Osteoblast (primary cell): ENCODE measurements at regions not wholly inside any gene's neighbourhood (a gene's known extent, or its start where the extent isn't known, plus 50 kb on each side); places are given as distances from the start of the nearest gene placed in this dataset.

ENCODE experiments used
- DNase-seq: peaks from one replicate; pipeline ENCODE4 v3.0.0; 2011; ENCODE audit warnings: low spot score, mixed read lengths; ENCODE audit not compliant: insufficient read length; ENCODE audit errors: missing footprints
- H2AFZ ChIP-seq: 2 replicates; pipeline ENCODE4 v1.6.0; 2011; ENCODE audit warnings: mild to moderate bottlenecking, low read length
- H3K27ac ChIP-seq: 2 replicates; pipeline ENCODE4 v1.5.1; 2011; ENCODE audit warnings: mild to moderate bottlenecking, low read depth, low read length, moderate library complexity
- H3K27me3 ChIP-seq: 2 replicates; pipeline ENCODE4 v1.6.0; 2012; ENCODE audit warnings: mild to moderate bottlenecking, control low read depth, inconsistent platforms, low read length, moderate library complexity; ENCODE audit not compliant: insufficient read depth
- H3K36me3 ChIP-seq: 2 replicates; pipeline ENCODE4 v1.5.1; 2011; ENCODE audit warnings: mild to moderate bottlenecking, low read length, control low read depth, moderate library complexity; ENCODE audit not compliant: insufficient read depth
- H3K4me1 ChIP-seq: 2 replicates; pipeline ENCODE4 v1.5.1; 2011; ENCODE audit warnings: mild to moderate bottlenecking, low read length, control low read depth, moderate library complexity; ENCODE audit not compliant: insufficient read depth
- H3K4me2 ChIP-seq: 2 replicates; pipeline ENCODE4 v1.6.0; 2011; ENCODE audit warnings: mild to moderate bottlenecking, low read length; ENCODE audit not compliant: insufficient read depth
- H3K4me3 ChIP-seq: fragments of 200-600 bp; sonication (generic); 3 replicates; pipeline ENCODE4 v1.5.1; 2012; ENCODE audit warnings: mild to moderate bottlenecking, low read length, inconsistent platforms; ENCODE audit not compliant: insufficient read depth
- H3K79me2 ChIP-seq: 2 replicates; pipeline ENCODE4 v1.6.0; 2012; ENCODE audit warnings: mild to moderate bottlenecking, low read length, control low read depth, inconsistent platforms; ENCODE audit not compliant: insufficient read depth
- H3K9me3 ChIP-seq: 2 replicates; pipeline ENCODE4 v1.5.1; 2011; ENCODE audit warnings: low read depth, low read length, control low read depth
- H4K20me1 ChIP-seq: 2 replicates; pipeline ENCODE4 v1.6.0; 2012; ENCODE audit warnings: mild to moderate bottlenecking, low read length, control low read depth; ENCODE audit not compliant: insufficient read depth
- CTCF ChIP-seq: IDR thresholded peaks from 2 replicates; pipeline ENCODE4 v1.5.1; 2011; ENCODE audit warnings: mild to moderate bottlenecking, low read depth, low read length, moderate library complexity; ENCODE audit errors: extremely low read depth

- DNase-seq = no peak
- H3K4me2 ChIP-seq = no peak overlapping the region
- H2AFZ ChIP-seq = no peak overlapping the region
- H4K20me1 ChIP-seq = no peaks in the 10 kb centered on the region
- TF ChIP-seq CTCF = no peak
- H3K36me3 ChIP-seq = no peaks in the 10 kb centered on the region
- H3K27ac ChIP-seq = no peak overlapping the region
- H3K27me3 ChIP-seq = no peaks in the 10 kb centered on the region
- peaks cover 3% of the 10 kb centered on the region for H3K9me3 ChIP-seq
- no peaks in the 10 kb centered on the region for H3K79me2 ChIP-seq
- no peaks in the 10 kb centered on the region for H3K4me1 ChIP-seq
- no peak overlapping the region for H3K4me3 ChIP-seq
These were observed 456.5 kb downstream of the GATA3 start for GRCh38 chr10:8511026-8511425.

- Histone ChIP-seq H4K20me1 (no peaks in the 10 kb centered on the region), H3K36me3 (no peaks in the 10 kb centered on the region), H2AFZ (no peak overlapping the region), H3K79me2 (no peaks in the 10 kb centered on the region), H3K4me3 (no peak overlapping the region), H3K27ac (no peak overlapping the region), H3K4me1 (no peaks in the 10 kb centered on the region), H3K9me3 (peaks cover 3% of the 10 kb centered on the region), H3K4me2 (no peak overlapping the region), H3K27me3 (no peaks in the 10 kb centered on the region)
- no peak for TF ChIP-seq CTCF
- DNase-seq = no peak
These were observed 459.0 kb downstream of the GATA3 start for GRCh38 chr10:8513155-8514147.

GRCh38 chr10:8520382-8520781 lies 465.9 kb downstream of the GATA3 start:
- H3K27ac ChIP-seq = no peak overlapping the region
- no peak for DNase-seq
- no peak overlapping the region for H3K4me2 ChIP-seq
- H3K27me3 ChIP-seq = no peaks in the 10 kb centered on the region
- H3K79me2 ChIP-seq = no peaks in the 10 kb centered on the region
- no peak for TF ChIP-seq CTCF
- H3K4me3 ChIP-seq = no peak overlapping the region
- no peaks in the 10 kb centered on the region for H4K20me1 ChIP-seq
- H3K36me3 ChIP-seq = no peaks in the 10 kb centered on the region
- no peaks in the 10 kb centered on the region for H3K4me1 ChIP-seq
- H2AFZ ChIP-seq = no peak overlapping the region
- peaks cover 2% of the 10 kb centered on the region for H3K9me3 ChIP-seq

- Histone ChIP-seq H3K27me3 (no peaks in the 10 kb centered on the region), H3K4me3 (no peak overlapping the region), H3K4me2 (no peak overlapping the region), H3K9me3 (peaks cover 2% of the 10 kb centered on the region), H3K79me2 (no peaks in the 10 kb centered on the region), H2AFZ (no peak overlapping the region), H3K27ac (no peak overlapping the region), H4K20me1 (no peaks in the 10 kb centered on the region), H3K36me3 (no peaks in the 10 kb centered on the region), H3K4me1 (no peaks in the 10 kb centered on the region)
- no peak for TF ChIP-seq CTCF
- DNase-seq = no peak
These were observed 473.3 kb downstream of the GATA3 start for GRCh38 chr10:8527773-8528172.
